ENCODE measurements at regions not wholly inside any gene's neighbourhood (a gene's known extent, or its start where the extent isn't known, plus 50 kb on each side); places are given as distances from the start of the nearest gene placed in this dataset.

DNA sequence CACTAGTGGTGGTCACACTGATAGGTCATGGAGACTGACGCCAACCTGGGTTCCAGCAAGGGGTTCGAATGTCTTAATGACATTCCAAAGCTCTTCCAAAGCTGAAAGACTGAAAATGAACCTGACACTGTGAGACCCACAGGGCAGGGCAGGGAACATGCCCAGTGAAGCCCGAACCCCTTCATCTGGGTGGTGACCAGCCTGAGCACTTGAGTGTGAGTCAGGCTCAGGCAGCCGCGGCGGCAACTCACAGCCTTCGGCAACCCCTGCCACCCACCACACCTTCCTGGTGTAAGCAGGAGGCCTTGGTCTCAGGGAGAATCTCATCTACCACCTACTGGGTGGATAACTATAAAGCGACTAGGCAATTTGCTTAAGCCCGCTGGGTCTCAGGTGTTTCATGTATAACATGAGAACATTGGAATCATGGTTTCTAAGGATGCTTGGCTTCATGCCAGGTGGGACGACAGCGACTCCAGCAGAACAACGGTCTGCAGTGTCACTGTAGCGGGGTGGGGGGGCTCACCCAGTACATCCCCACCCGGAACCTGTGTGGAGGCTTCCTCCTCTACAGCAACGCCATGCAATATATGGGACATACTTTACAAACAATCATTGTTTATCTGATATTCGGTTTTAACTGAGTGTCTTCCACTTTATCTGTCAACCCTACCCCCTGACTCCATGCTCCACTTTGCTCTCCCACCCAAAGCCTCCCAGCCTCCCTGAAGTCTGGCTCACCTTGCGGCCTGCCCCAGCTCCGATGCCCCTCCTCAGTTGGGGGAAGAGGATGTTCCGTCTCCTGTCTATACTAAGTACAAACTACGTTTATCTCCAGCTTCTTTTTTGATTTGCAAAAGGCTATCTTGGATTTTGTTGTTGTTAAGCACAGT lies 125.0 kb upstream of the MEF2A start:
- no peak for DNase-seq

- no peak for DNase-seq
Observed at GRCh38 chr15:99441444-99441800, 124.4 kb upstream of the MEF2A start.

- no peak for DNase-seq
Observed at GRCh38 chr15:99441871-99442251, 123.9 kb upstream of the MEF2A start.

DNA sequence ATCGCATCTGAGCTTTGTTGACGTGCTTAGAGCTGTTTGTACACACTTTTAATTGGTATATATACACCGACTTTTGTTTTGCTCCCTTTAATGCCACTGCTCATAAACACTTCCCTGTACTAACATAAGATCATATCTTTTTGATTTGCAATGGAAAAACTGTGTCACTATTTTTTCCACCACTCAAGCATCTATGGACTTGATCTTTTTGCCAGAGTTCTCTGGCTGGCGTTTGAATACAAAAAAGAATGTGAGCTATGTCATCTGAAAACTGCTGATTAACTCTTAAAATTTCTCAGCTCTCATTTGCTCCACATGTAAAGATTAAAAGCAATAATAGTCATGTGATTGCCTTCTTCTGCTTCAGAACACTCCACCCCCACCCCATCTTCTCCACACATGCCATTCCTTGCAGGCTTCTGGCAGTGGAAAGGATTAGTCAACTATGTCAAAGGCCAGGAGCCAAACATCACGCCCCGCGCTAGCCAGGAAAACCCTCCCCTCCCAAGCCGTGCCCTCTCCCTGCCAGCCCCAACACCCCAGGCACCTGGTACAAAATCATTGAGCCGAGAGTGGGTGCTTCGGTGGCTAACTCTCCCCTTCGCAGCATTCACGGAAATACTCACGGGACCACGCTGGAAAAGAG lies 123.4 kb upstream of the MEF2A start:
- DNase-seq = no peak

DNA sequence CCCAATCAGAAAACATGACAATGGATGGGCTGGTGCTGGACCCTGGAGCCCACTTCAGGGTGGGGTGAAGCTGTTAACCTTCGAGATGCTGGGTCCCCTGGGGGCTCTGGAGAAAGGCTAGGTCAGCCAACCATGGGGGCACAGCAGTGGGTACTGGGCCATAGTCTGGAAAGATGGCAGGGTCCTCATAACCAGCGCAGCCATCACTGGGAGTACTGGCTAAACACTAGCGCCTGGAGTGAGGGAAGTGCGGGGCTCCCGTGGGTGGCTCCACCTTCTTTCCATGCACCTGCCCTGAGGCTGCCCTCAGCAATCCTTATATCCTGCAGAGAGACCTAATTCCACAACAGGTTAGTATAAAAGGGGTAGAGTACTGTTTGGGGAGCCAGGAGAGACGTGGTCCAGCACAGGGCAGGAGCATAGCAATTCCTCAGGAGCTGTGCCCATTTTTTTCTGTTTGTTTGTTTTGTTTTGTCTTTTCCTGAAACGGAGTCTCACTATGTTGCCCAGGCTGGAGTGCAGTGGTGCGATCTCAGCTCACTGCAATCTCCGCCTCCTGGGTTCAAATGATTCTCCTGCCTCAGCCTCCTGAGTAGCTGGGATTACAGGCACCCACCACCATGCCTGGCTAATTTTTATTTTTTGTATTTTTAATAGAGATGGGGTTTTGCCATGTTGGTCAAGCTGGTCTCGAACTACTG lies 122.6 kb upstream of the MEF2A start:
- DNase-seq = no peak

DNA sequence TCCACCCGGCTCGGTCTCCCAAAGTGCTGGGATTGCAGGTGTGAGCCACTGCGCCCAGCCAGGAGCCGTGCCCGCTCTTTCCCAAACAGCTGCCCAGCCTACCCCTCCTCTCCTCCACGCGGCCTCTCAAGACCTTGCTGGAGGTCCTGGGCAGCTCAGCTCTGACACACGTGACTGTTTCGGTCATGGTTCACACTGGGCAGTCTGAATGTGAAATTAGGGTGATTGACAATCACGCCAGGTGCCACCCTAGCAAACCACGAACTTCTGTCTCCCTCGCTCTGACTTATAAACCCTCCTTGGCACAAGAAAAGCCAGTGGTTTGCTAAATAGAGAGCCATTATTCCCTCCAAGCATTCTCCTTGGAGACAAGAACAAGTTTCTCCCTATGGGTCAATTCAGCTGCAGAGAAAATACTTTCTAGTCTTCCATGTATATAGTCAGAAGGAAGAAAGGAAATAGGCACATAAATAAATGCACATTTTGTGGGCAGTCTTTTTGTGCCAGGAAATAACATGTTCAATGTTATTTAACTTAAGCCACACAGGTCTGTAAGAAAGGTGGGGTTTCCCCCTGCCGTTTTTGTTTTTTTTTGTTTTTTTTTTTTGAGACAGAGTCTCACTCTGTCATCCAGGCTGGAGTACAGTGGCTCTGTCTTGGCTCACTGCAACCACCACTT lies 121.9 kb upstream of the MEF2A start:
- DNase-seq = no peak

DNA sequence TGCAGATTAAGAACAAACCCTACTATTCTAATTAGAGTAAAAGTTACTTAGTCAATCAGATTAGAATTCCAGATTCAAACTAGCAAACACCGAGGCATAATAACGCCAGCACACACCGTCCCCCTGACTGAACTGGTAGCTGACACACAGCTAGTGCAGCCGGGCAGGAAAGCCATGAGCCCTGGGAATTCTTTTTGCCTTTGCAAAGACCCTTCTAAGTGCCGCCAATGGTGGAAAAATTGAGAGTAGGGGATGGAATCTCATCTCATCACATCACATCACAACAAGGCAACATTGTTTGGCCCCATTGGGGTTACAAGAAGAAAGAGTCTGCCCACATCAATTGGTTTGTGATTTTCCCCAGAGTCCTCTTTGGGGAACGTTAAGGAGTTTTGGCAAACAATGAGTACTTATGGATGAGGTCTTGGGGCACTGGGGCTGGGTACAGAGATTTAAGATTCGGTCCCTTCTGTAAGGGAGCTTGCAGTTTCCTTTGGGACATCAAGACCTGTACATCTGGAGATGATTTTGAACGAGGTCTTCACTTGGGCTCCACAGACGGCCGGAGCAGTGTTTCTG lies 120.4 kb upstream of the MEF2A start:
- no peak for DNase-seq

DNA sequence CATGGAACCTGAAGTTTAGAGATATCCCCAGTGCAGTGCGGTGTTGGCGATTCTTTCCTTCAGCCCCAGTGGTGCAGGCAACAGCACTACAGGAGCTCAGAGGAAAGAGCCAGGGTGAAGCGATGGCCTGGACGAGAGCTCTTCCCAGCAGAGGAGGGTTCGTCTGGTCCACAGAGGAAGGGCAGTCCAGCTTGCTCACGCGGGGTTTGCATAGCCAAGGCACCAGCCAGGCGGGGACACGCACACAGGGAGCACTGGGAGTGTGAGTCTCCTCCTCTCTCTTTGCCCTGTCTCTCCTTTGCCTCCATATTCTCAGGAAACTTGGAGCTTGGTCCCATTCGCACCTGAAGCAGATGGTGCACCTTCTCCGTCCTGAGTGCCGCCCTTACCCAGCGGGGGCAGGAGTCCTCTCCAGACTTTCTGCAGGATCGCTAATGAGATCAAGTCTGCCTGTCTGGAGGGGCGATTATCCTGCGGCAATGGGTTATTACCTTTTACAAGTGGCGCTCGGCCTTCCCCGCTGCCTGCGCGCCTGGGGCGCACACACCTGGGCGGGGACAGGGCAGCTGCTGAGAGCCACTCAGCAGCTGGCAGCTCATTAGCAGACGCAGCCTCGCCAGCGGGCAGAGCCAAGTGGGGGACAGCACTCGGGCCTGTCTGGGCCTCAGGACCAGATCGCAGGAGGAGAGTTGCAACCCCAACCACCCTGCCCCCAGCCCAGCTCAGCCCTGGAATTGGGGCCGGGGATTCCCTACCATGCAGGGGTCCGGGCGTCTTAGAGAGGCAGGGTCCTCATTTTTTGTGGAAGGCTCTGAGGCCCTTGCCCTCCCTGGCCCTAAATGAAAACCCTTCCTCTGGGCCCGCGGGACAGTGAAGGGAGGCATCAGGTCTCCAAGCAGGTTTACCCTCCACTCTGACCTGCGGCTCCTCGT lies 119.0 kb upstream of the MEF2A start:
- DNase-seq = no peak

GRCh38 chr15:99447497-99448371 lies 118.0 kb upstream of the MEF2A start:
- no peak for DNase-seq

DNA sequence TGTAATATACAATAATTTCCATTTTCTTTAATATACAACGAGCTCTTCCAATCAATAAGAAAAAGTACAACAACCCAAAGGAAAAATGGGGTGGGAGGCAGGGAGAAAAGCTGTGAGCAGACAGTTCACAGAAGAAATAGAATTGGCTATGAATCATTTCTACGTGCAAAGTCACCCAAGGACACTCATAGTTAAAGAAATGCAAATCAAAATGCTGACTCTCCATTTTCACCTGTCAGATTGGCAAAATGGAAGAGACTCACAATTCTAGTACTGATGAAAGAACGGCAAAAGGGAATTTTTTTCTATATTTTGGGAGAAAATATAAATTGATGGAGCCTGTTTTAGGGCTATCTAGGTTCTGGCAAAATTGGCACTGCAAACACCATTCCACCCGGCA lies 116.3 kb upstream of the MEF2A start:
- DNase-seq = no peak

- peak; percentile 45 for DNase-seq
Observed at GRCh38 chr15:99450896-99451358, 114.9 kb upstream of the MEF2A start.

DNA sequence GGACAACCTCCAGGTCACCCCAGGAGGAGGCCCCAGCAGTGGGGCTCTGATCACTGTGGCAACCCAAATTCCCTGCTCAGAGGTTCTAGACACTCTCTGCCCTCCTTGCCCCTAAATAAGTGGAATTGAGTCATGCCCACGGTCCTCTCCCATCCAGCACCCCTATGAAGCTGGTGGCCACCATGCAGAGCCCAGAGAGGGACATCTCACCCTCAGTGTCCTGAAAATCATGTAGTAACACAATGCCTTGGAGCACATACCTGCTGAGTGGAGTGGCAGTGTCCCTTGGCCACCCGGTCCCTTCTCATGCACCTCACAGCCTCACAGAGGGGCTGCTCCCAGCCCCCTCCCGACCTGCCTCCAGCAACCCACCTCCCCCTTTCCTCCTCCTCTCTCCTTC lies 114.3 kb upstream of the MEF2A start:
- no peak for DNase-seq

- no peak for DNase-seq
Observed at GRCh38 chr15:99452010-99452409, 113.8 kb upstream of the MEF2A start.

- DNase-seq = peak; percentile 29
Observed at GRCh38 chr15:99452728-99453636, 112.8 kb upstream of the MEF2A start.

GRCh38 chr15:99453637-99454030 lies 112.2 kb upstream of the MEF2A start:
- DNase-seq = no peak

GRCh38 chr15:99454107-99454809 lies 111.5 kb upstream of the MEF2A start:
- DNase-seq = no peak

DNA sequence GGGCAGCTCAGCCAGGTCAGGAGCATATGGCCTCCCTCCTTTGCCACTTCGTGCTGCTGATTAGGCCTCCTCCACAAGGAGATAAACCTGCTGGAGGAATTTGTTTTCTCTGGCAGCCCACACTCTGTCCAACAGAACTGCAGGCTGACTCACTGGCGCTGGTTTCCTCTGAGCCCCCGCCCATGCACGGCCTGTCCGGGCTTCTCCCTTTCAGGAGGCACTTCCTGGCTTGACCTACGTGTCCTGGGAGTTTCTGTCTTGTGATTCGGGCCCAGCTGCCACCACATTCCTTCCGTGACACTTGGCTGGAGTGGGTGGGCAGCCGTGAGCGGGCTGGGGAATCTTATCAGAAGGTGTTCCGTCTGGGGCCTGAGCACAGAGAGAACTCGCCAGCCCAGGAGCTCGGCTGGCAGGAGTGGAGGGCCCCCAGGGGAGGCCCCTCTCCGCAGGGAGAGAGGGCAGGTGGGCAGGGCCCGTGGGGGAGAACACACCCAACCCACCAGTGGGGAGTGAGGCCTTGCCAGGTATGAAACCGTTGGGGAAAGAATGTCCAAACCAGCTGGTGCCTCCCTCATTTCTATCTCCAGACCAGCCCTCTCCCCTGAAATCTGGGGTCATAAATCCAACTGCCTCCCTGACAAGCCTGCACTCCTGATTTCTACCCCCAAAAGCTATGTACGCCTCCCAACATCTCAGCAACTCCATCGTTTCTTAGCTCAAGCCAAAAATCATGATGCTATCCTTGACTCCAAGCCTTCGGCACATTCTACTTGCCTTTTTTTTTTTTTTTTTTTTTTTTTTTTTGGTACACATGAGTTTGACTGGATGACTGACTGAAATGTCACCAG lies 110.6 kb upstream of the MEF2A start:
- no peak for DNase-seq

DNA sequence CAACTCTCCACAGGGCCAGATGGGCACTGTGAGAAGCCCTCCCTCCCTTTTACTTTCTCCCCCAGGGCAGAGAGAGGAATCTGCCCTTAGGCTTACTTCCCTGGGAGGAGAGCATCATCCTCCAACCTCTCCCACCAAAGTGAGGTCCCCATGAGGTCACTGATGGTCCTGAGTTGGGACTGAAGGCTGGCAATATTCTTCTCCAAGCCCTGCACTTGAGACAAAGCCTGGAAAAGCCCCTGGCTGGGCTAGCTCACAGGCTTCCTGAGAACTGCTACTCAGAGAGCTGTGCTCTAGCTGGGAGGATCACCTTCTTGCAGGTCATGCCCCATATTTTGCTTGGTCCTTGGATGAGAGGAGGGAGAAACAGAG lies 110.0 kb upstream of the MEF2A start:
- no peak for DNase-seq
